IMR-90 (cell line): ENCODE measurements at regions not wholly inside any gene's neighbourhood (a gene's known extent, or its start where the extent isn't known, plus 50 kb on each side); places are given as distances from the start of the nearest gene placed in this dataset.

Experiments
- ATAC-seq: fragments of 200-7000 bp; cut with Tn5 transposase; 2 replicates; pipeline ENCODE4 v1.9.1; 2020; ENCODE audit warnings: low read depth, mild to moderate bottlenecking, moderate library complexity
- BruUV-seq: library from RNA; stranded (reverse); fragments of 400-500 nt; replicated peaks from 2 replicates; lab custom pipeline; 2021; lab: Mats Ljungman, UMichigan
- CTCF ChIA-PET: fragments of 300-600 bp; formaldehyde crosslinking; extraction: SDS; loops from one replicate; lab custom pipeline; 2021; ENCODE audit warnings: antibody characterized with exemption; lab: Yijun Ruan, JAX
- POLR2A ChIA-PET: fragments of 300-600 bp; sonication (Branson Sonifier 250); formaldehyde crosslinking; loops from one replicate; lab custom pipeline; 2022; ENCODE audit warnings: antibody characterized with exemption; ENCODE audit not compliant: unreplicated experiment; lab: Charles Lee
- DNase-seq: peaks from one replicate; pipeline ENCODE4 v3.0.0; 2013
- H2AFZ ChIP-seq: replicated peaks from 2 replicates; pipeline ENCODE3; 2013; ENCODE audit warnings: low read length, mild to moderate bottlenecking; ENCODE audit not compliant: poor library complexity
- H2AK5ac ChIP-seq: 2 replicates; pipeline ENCODE4 v1.6.1; 2013; ENCODE audit warnings: low read depth, low read length, inconsistent platforms
- H2AK9ac ChIP-seq: replicated peaks from 2 replicates; pipeline ENCODE3; 2013; ENCODE audit warnings: mild to moderate bottlenecking, low read depth, low read length, moderate library complexity; ENCODE audit not compliant: poor library complexity
- H2BK120ac ChIP-seq: 2 replicates; pipeline ENCODE4 v1.6.1; 2013; ENCODE audit warnings: low read depth, low read length, inconsistent platforms
- H2BK15ac ChIP-seq: 3 replicates; pipeline ENCODE4 v1.6.1; 2013; ENCODE audit warnings: low read depth, low read length, inconsistent platforms
- H2BK20ac ChIP-seq: 2 replicates; pipeline ENCODE4 v1.6.1; 2013; ENCODE audit warnings: low read depth, mild to moderate bottlenecking, inconsistent platforms, low read length, moderate library complexity
- H2BK5ac ChIP-seq: 2 replicates; pipeline ENCODE4 v1.6.1; 2013; ENCODE audit warnings: mild to moderate bottlenecking, low read depth, low read length, inconsistent platforms; ENCODE audit not compliant: poor library complexity, severe bottlenecking
- H3K14ac ChIP-seq: replicated peaks from 2 replicates; pipeline ENCODE4 v1.6.1; 2013; ENCODE audit warnings: low read depth, low read length, inconsistent platforms
- H3K18ac ChIP-seq: 2 replicates; pipeline ENCODE4 v1.6.1; 2013; ENCODE audit warnings: low read depth, low read length, control low read depth
- H3K23ac ChIP-seq: 2 replicates; pipeline ENCODE4 v1.6.1; 2013; ENCODE audit warnings: low read depth, low read length, inconsistent platforms
- H3K27ac ChIP-seq: 2 replicates; pipeline ENCODE4 v1.5.1; 2013; ENCODE audit warnings: mild to moderate bottlenecking, control low read depth, low read length; ENCODE audit not compliant: insufficient read depth
- H3K27me3 ChIP-seq: 2 replicates; pipeline ENCODE4 v1.6.1; 2013; ENCODE audit warnings: low read length; ENCODE audit not compliant: control insufficient read depth, insufficient read depth
- H3K36me3 ChIP-seq: 2 replicates; pipeline ENCODE4 v1.6.1; 2013; ENCODE audit warnings: low read length, mixed read lengths; ENCODE audit not compliant: control insufficient read depth, insufficient read depth
- H3K4ac ChIP-seq: 2 replicates; pipeline ENCODE4 v1.6.1; 2013; ENCODE audit warnings: low read depth, low read length, inconsistent platforms
- H3K4me1 ChIP-seq: 2 replicates; pipeline ENCODE4 v1.6.1; 2013; ENCODE audit warnings: low read length, mixed read lengths; ENCODE audit not compliant: control insufficient read depth, insufficient read depth
- H3K4me2 ChIP-seq: 2 replicates; pipeline ENCODE4 v1.6.1; 2013; ENCODE audit warnings: low read depth, mild to moderate bottlenecking, control low read depth, low read length, moderate library complexity
- H3K4me3 ChIP-seq: 2 replicates; pipeline ENCODE4 v1.5.1; 2013; ENCODE audit warnings: low read depth, mild to moderate bottlenecking, control low read depth, low read length, moderate library complexity; ENCODE audit not compliant: insufficient read depth
- H3K56ac ChIP-seq: 2 replicates; pipeline ENCODE4 v1.6.1; 2013; ENCODE audit warnings: low read length, inconsistent platforms; ENCODE audit not compliant: insufficient read depth; ENCODE audit errors: extremely low read depth
- H3K79me1 ChIP-seq, 2 experiments: 2 replicates each; pipeline ENCODE4 v1.6.1; 2013; ENCODE audit warnings: low read length in 2 of 2, inconsistent platforms in 1 of 2, low read depth in 1 of 2
- H3K9ac ChIP-seq: 2 replicates; pipeline ENCODE4 v1.6.1; 2013; ENCODE audit warnings: low read depth, low read length, control low read depth
- H3K9me1 ChIP-seq: 2 replicates; pipeline ENCODE4 v1.6.1; 2013; ENCODE audit warnings: low read length, inconsistent platforms; ENCODE audit not compliant: insufficient read depth
- H3K9me3 ChIP-seq: 2 replicates; pipeline ENCODE4 v1.6.1; 2013; ENCODE audit warnings: low read length; ENCODE audit not compliant: control insufficient read depth, insufficient read depth
- H4K20me1 ChIP-seq: 2 replicates; pipeline ENCODE4 v1.6.1; 2013; ENCODE audit warnings: low read length, inconsistent platforms; ENCODE audit not compliant: insufficient read depth
- H4K5ac ChIP-seq: 2 replicates; pipeline ENCODE4 v1.6.1; 2013; ENCODE audit warnings: mild to moderate bottlenecking, low read depth, low read length, control low read depth
- H4K8ac ChIP-seq, 2 experiments: 2 replicates each; pipeline ENCODE4 v1.6.1; 2013; ENCODE audit warnings: low read depth in 2 of 2, low read length in 2 of 2, control low read depth in 1 of 2, inconsistent platforms in 1 of 2
- H4K91ac ChIP-seq: 2 replicates; pipeline ENCODE4 v1.6.1; 2013; ENCODE audit warnings: low read depth, low read length, inconsistent platforms; ENCODE audit not compliant: insufficient read depth
- BHLHE40 ChIP-seq: fragments of 150-350 bp; IDR thresholded peaks from 2 replicates; pipeline ENCODE4 v1.6.1; 2016; ENCODE audit warnings: mild to moderate bottlenecking, low read depth, low read length
- MAFK ChIP-seq: IDR thresholded peaks from 2 replicates; pipeline ENCODE4 v1.6.1; 2012; ENCODE audit warnings: low read depth, low read length, improper control_type of control experiment
- POLR2A ChIP-seq: IDR thresholded peaks from 2 replicates; pipeline ENCODE4 v1.6.1; 2012; ENCODE audit warnings: mild to moderate bottlenecking, low read depth, low read length
- RCOR1 ChIP-seq: IDR thresholded peaks from 2 replicates; pipeline ENCODE4 v1.6.1; 2012; ENCODE audit warnings: mild to moderate bottlenecking, low read length, improper control_type of control experiment; ENCODE audit not compliant: insufficient replicate concordance
- WGBS, 2 experiments: methylation state at CpG; one replicate each; pipeline versions ENCODE4 v1.1.5 to v1.1.7; 2013; ENCODE audit warnings: missing lambda C conversion rate in 2 of 2; ENCODE audit not compliant: insufficient read length in 1 of 2; ENCODE audit errors: extremely low coverage in 2 of 2; 5-methylcytosine and 5-hydroxymethylcytosine counted together
- dilution Hi-C: fragments of 300-500 bp; cut with HindIII; formaldehyde crosslinking; loops from one replicate; pipeline ENCODE4 v1.14.3; 2018; ENCODE audit warnings: low sequenced_read_pairs; ENCODE audit not compliant: unreplicated experiment
- in situ Hi-C: fragments of 300-500 bp; cut with MboI; formaldehyde crosslinking; loops from 3 replicates; pipeline ENCODE4 v1.14.3; 2019; ENCODE audit warnings: low sequenced_read_pairs, inconsistent platforms, mixed read lengths
- intact Hi-C: fragments of 100-400 bp; cut with micrococcal nuclease; formaldehyde crosslinking; loops from 2 replicates; pipeline ENCODE4 v1.10.0; 2022
- TF ChIP-seq, protein P1 (sequence below): conservative IDR thresholded peaks from 2 replicates; pipeline ENCODE4 v1.5.1; 2012; ENCODE audit warnings: mild to moderate bottlenecking, low read depth, low read length, improper control_type of control experiment

GRCh38 chr2:122001441-122001874 lies 246.0 kb downstream of the TSN start:
- dilution Hi-C loops: no loop called here
- CTCF ChIA-PET: no interaction called here

More at GRCh38 chr2:122001441-122001874, 246.0 kb downstream of the TSN start:
- Histone ChIP-seq H2BK15ac (no peak overlapping the region), H3K4me2 (no peak overlapping the region), H3K9me3 (no peaks in the 10 kb centered on the region), H2AK5ac (no peak overlapping the region), H3K9me1 (no peaks in the 10 kb centered on the region), H3K56ac (no peak overlapping the region), H3K4me3 (no peak overlapping the region), H4K91ac (no peak overlapping the region), H4K20me1 (no peaks in the 10 kb centered on the region), H4K8ac (no peak overlapping the region), H3K4ac (no peak overlapping the region), H2BK120ac (no peak overlapping the region), H3K27me3 (peaks cover 1% of the 10 kb centered on the region; the same call in 1 of the 2 replicates), H3K18ac (no peak overlapping the region), H2AK9ac (no peak overlapping the region), H3K27ac (no peak overlapping the region), H3K9ac (no peak overlapping the region), H3K14ac (no peak overlapping the region), H3K4me1 (no peaks in the 10 kb centered on the region), H2BK5ac (no peak overlapping the region), H2BK20ac (no peak overlapping the region), H2AFZ (no peak overlapping the region), H4K5ac (no peak overlapping the region), H3K79me1 (no peaks in the 10 kb centered on the region), H3K23ac (no peak overlapping the region), H3K36me3 (no peaks in the 10 kb centered on the region)
- in situ Hi-C loops: no loop called here
- no CpG with 5 or more reads among the region's 7 CpGs for WGBS, 2 experiments
- no peak for ATAC-seq
- POLR2A ChIA-PET: no interaction called here
- no peak for DNase-seq
- intact Hi-C loops: no loop called here
- no peak for TF ChIP-seq RCOR1
- no peak for TF ChIP-seq POLR2A
- no peak for TF ChIP-seq BHLHE40
- no peak for TF ChIP-seq MAFK
- TF ChIP-seq, protein P1, sequence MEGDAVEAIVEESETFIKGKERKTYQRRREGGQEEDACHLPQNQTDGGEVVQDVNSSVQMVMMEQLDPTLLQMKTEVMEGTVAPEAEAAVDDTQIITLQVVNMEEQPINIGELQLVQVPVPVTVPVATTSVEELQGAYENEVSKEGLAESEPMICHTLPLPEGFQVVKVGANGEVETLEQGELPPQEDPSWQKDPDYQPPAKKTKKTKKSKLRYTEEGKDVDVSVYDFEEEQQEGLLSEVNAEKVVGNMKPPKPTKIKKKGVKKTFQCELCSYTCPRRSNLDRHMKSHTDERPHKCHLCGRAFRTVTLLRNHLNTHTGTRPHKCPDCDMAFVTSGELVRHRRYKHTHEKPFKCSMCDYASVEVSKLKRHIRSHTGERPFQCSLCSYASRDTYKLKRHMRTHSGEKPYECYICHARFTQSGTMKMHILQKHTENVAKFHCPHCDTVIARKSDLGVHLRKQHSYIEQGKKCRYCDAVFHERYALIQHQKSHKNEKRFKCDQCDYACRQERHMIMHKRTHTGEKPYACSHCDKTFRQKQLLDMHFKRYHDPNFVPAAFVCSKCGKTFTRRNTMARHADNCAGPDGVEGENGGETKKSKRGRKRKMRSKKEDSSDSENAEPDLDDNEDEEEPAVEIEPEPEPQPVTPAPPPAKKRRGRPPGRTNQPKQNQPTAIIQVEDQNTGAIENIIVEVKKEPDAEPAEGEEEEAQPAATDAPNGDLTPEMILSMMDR: no peak
- BruUV-seq: no TSS peak
